Liver (tissue), 8 donors: ENCODE measurements at regions not wholly inside any gene's neighbourhood (a gene's known extent, or its start where the extent isn't known, plus 50 kb on each side); places are given as distances from the start of the nearest gene placed in this dataset.

Source experiments
- DNase-seq: peaks from one replicate; pipeline ENCODE4 v3.0.0-alpha.2; 2017; ENCODE audit warnings: low spot score
- H3K27ac ChIP-seq, 2 donors: one replicate each; pipeline ENCODE4 v1.7.0; 2013; ENCODE audit warnings: inconsistent platforms in 2 of 2, low read length in 2 of 2, control low read depth in 1 of 2, low read depth in 1 of 2, mild to moderate bottlenecking in 1 of 2
- H3K27me3 ChIP-seq, 4 donors: one replicate each; pipeline versions ENCODE4 v1.6.1 to v1.7.0; 2013; ENCODE audit warnings: low read length in 3 of 4, inconsistent platforms in 1 of 4, mild to moderate bottlenecking in 1 of 4, moderate library complexity in 1 of 4; ENCODE audit not compliant: control insufficient read depth in 4 of 4, insufficient read depth in 4 of 4
- H3K36me3 ChIP-seq, 4 donors: one replicate each; pipeline versions ENCODE4 v1.6.1 to v1.7.0; 2013; ENCODE audit warnings: low read length in 3 of 4, mild to moderate bottlenecking in 3 of 4, low read depth in 1 of 4, moderate library complexity in 1 of 4; ENCODE audit not compliant: control insufficient read depth in 4 of 4, insufficient read depth in 3 of 4
- H3K4me1 ChIP-seq, 4 donors: one replicate each; pipeline versions ENCODE4 v1.6.1 to v1.7.0; 2013; ENCODE audit warnings: low read length in 3 of 4, mild to moderate bottlenecking in 3 of 4, moderate library complexity in 1 of 4; ENCODE audit not compliant: control insufficient read depth in 4 of 4, insufficient read depth in 4 of 4
- H3K4me3 ChIP-seq, 3 donors: one replicate each; pipeline versions ENCODE4 v1.6.1 to v1.7.0; 2013; ENCODE audit warnings: low read length in 3 of 3, control low read depth in 1 of 3, low read depth in 1 of 3, mild to moderate bottlenecking in 1 of 3
- H3K9ac ChIP-seq, 2 donors: one replicate each; pipeline ENCODE4 v1.7.0; 2013; ENCODE audit warnings: low read length in 2 of 2, mild to moderate bottlenecking in 2 of 2, moderate library complexity in 2 of 2, control low read depth in 1 of 2, low read depth in 1 of 2
- H3K9me3 ChIP-seq, 4 donors: one replicate each; pipeline versions ENCODE4 v1.6.1 to v1.7.0; 2013; ENCODE audit warnings: low read length in 3 of 4; ENCODE audit not compliant: control insufficient read depth in 4 of 4
- ATF3 ChIP-seq: IDR thresholded peaks from 2 replicates; pipeline ENCODE4 v1.6.1; 2016; ENCODE audit warnings: antibody characterized with exemption
- CTCF ChIP-seq: fragments of 150-350 bp; IDR thresholded peaks from 2 replicates; pipeline ENCODE4 v1.5.1; 2017; ENCODE audit warnings: improper control_type of control experiment, low read depth, low read length; ENCODE audit not compliant: missing input control
- FOXA2 ChIP-seq: IDR thresholded peaks from 2 replicates; pipeline ENCODE4 v1.6.1; 2016; ENCODE audit warnings: antibody characterized with exemption
- GABPA ChIP-seq, 2 donors: IDR thresholded peaks in 1 of 2; conservative IDR thresholded peaks in 1 of 2; 2 replicates each; pipeline ENCODE4 v1.6.1; 2016; ENCODE audit warnings: antibody characterized with exemption in 2 of 2, mild to moderate bottlenecking in 1 of 2, moderate library complexity in 1 of 2
- JUND ChIP-seq, 2 donors: IDR thresholded peaks; 2 replicates each; pipeline ENCODE4 v1.6.1; 2016; ENCODE audit warnings: antibody characterized with exemption in 2 of 2
- MAX ChIP-seq: IDR thresholded peaks from 2 replicates; pipeline ENCODE4 v1.6.1; 2016; ENCODE audit warnings: antibody characterized with exemption
- RAD21 ChIP-seq, 2 donors: IDR thresholded peaks; 2 replicates each; pipeline ENCODE4 v1.6.1; 2016; ENCODE audit warnings: antibody characterized with exemption in 2 of 2, mild to moderate bottlenecking in 2 of 2
- RXRA ChIP-seq, 2 donors: IDR thresholded peaks; 2 replicates each; pipeline ENCODE4 v1.6.1; 2017 to 2018; ENCODE audit warnings: antibody characterized with exemption in 2 of 2, mild to moderate bottlenecking in 1 of 2
- SP1 ChIP-seq: IDR thresholded peaks from 2 replicates; pipeline ENCODE4 v1.6.1; 2018; ENCODE audit warnings: antibody characterized with exemption, mild to moderate bottlenecking
- YY1 ChIP-seq: IDR thresholded peaks from 2 replicates; pipeline ENCODE4 v1.6.1; 2016; ENCODE audit warnings: antibody characterized with exemption, mild to moderate bottlenecking
- ZBTB33 ChIP-seq: IDR thresholded peaks from 2 replicates; pipeline ENCODE4 v1.6.1; 2016; ENCODE audit warnings: antibody characterized with exemption
- WGBS: extraction: QIAGEN DNeasy Blood & Tissue Kit; methylation state at CpG from one replicate; pipeline ENCODE4 v1.1.7; 2013; 5-methylcytosine and 5-hydroxymethylcytosine counted together
- donor health status: healthy.
- donor health status: healthy.
- donor health status: healthy.
- donor health status: healthy.
- donor health status: healthy.

GRCh38 chr1:25027822-25028586 is 97.9 kb upstream of the RUNX3 start:
- H3K9me3 ChIP-seq: no peaks in the 10 kb centered on the region
- WGBS: 84% methylated on average over 13 of the region's 13 CpGs
- H3K36me3 ChIP-seq: no peaks in the 10 kb centered on the region
- H3K4me3 ChIP-seq: no peak overlapping the region
- H3K27ac ChIP-seq: no peak overlapping the region
- no peak for DNase-seq
- H3K27me3 ChIP-seq: no peaks in the 10 kb centered on the region
- H3K4me1 ChIP-seq: no peaks in the 10 kb centered on the region
- no peak overlapping the region for H3K9ac ChIP-seq
- TF ChIP-seq CTCF (no peak), ATF3 (no peak), FOXA2 (no peak), GABPA (IDR thresholded peaks at IDR 0.05 in 1 of 2, conservative IDR thresholded peaks at IDR 0.05 in 1 of 2) (no peak), JUND (IDR thresholded peaks at IDR 0.05) (no peak), YY1 (no peak), ZBTB33 (no peak)

GRCh38 chr1:25026730-25027450 is 96.8 kb upstream of the RUNX3 start:
- TF ChIP-seq RXRA (IDR thresholded peaks at IDR 0.05): no peak
- no peak for TF ChIP-seq FOXA2
- no peak for TF ChIP-seq RAD21 (IDR thresholded peaks at IDR 0.05)
- TF ChIP-seq ATF3: no peak
- TF ChIP-seq ZBTB33: no peak
- TF ChIP-seq MAX: no peak
- TF ChIP-seq SP1: no peak
- Histone ChIP-seq H3K9ac (no peak overlapping the region), H3K9me3 (no peaks in the 10 kb centered on the region), H3K36me3 (no peaks in the 10 kb centered on the region), H3K27me3 (no peaks in the 10 kb centered on the region), H3K27ac (no peak overlapping the region), H3K4me1 (no peaks in the 10 kb centered on the region), H3K4me3 (no peak overlapping the region)
- DNase-seq: no peak
- 56% methylated on average over 12 of the region's 12 CpGs for WGBS
